Fibroblast of skin of right biceps (primary cell): ENCODE measurements at regions not wholly inside any gene's neighbourhood (a gene's known extent, or its start where the extent isn't known, plus 50 kb on each side); places are given as distances from the start of the nearest gene placed in this dataset.
"Not testable (repeated sequence)": the region's sequence is repeated elsewhere in the genome, so short reads cannot be mapped to it uniquely, and the experiment has no call there.

Experiments used
- DNase-seq: peaks from one replicate; pipeline ENCODE4 v3.0.0-alpha.2; 2013

GRCh38 chr4:187615972-187616371 lies 379.6 kb upstream of the ZFP42 start:
- no peak for DNase-seq

DNA sequence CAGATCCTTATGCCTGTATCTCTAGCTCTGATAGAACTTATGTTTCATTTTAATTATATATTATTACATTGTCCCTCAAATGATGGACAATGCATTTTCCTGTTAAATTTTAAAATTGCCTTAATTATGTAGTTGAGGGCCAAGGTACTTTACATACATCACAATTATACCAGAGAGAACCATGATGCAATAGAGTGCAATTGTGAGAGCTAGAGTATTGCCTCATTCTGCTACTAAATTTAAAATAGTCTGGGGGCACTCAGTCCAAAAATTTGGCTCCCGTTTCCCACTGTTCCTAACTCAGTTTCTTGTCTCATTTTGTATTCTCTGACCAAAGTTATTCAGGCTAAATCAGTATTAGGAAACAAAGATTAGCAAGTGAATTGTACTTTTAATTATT lies 378.5 kb upstream of the ZFP42 start:
- DNase-seq = peak; percentile 43

- DNase-seq = peak; percentile 67
These were observed 376.8 kb upstream of the ZFP42 start for GRCh38 chr4:187618701-187619281.

- DNase-seq = no peak
These were observed 376.3 kb upstream of the ZFP42 start for GRCh38 chr4:187619319-187619718.

GRCh38 chr4:187632260-187632995 lies 363.1 kb upstream of the ZFP42 start:
- no peak for DNase-seq

GRCh38 chr4:187633245-187633644 lies 362.3 kb upstream of the ZFP42 start:
- no peak for DNase-seq

DNA sequence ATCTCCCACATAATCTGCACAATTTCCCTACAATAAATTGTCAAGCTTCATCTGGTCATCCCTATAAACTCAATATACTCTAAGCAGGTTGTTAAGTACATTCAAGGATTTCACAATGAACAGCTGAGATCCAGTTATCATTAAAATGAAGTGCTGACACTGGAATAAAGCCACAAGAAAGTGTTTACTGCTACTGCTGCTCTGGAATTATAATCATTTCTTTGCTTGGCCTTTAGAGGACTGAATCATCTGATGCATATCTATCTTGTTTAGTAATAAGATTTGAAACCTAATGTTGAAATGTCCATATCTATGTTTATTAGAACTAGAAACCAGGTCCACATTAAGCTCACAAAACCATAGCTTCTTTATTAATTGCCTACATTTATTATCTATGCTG lies 338.6 kb upstream of the ZFP42 start:
- DNase-seq = peak; percentile 74

- DNase-seq = peak; percentile 25
These were observed 332.5 kb upstream of the ZFP42 start for GRCh38 chr4:187663076-187663475.

DNA sequence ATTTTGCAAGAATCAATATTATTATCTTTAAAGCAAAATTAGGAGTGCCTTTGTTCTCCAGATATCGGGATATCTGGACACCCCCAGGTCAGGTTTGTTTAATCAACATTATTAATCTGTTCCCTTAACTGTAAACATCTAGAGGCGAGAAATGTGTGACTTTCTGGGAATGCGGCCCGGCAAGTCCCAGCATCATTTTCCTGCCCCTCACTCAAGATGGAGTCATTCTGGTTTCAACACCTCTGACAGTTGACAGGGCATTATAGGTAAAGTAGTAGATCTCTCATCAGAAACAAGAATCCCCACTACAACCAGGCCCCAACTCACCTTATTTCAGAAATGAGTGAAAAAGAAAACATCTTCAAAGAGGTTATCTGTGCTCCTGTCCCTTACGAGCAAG lies 331.6 kb upstream of the ZFP42 start:
- DNase-seq = no peak

DNA sequence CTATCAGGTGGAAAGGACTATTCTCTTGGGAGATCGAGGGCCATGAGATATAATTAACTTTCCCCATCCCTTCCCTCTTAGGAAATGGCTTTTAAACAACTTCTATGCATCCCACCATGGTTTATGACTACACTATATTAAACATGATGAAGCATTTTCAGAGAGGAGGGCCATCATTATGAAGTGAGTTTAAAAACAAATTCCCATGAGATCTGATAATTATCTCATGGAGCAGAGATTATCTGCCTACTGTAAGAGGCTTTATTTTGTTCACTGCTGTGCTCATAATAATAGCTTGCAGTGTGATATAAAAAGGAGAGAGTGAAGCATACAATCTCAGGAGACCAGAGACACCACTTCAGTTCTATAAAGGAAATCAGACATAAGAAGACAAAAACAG lies 330.5 kb upstream of the ZFP42 start:
- DNase-seq = no peak

GRCh38 chr4:187666034-187666433 lies 329.5 kb upstream of the ZFP42 start:
- DNase-seq = peak; percentile 38

- DNase-seq = peak; percentile 23
These were observed 328.7 kb upstream of the ZFP42 start for GRCh38 chr4:187666697-187667494.

DNA sequence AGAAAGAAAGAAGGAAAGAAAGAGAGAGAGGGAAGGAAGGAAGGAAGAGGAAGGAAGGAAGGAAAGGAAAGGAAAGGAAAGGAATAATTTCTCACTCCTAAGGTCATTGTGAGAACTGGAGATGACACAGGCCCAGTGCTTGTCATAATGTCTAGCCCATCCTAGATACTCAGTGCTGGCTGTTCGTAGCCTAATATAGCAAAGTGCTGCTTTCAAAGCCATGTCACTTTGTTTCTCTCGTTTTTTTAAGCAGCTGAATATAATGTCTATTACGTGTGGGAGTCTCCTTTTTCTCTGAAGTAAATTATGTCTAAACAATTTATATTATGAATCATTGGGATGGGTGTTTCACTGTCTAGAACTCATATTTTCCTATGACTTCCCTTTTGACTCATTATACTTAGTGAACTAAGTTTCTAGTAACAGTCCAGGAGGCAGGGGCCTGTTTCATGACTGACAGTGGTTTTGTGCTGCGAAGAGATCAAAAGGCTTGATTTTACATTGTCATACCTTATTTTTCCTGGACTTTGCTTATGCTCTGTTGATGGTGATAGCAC lies 327.0 kb upstream of the ZFP42 start:
- DNase-seq = peak; percentile 74

GRCh38 chr4:187671521-187671920 lies 324.1 kb upstream of the ZFP42 start:
- DNase-seq = not testable (repeated sequence)

DNA sequence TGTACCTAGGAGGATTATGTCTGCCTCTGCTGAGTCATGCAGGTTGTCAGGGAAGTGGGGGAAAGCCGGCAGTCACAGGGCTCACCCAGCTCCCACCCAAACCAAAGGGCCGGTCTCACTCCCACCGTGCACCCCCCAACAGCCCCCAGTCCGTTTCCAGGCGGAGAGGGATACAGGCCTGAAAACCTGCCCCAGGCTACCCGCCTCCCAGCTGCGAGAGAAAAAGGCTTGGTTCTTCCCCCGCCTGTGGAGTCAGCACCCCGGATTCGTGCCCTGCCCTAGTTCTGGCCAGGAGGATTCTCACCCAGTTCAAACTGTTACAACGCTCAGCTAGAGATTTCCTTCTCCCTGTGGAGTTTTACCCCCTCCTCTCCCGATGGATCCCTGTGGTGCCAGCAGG lies 323.6 kb upstream of the ZFP42 start:
- not testable (repeated sequence) for DNase-seq

DNA sequence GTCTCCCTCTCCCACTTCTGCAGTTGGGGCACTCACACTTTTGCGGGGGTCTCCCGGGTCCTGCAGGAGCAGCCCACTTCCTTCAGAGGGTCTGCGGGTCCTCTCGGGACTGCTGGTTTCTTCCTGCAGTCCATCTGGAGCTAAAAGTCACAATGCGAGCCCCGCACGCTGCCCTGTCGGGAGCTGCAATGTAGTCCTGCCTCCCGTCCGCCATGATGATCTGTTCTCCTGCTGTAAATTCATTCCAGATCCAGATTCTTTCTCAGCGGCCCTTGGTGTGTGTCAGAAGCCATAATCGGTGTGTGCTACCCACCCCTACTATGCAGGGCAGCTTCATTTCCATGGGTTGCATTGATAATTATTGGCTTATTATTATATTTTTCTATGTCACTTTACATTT lies 323.0 kb upstream of the ZFP42 start:
- DNase-seq = not testable (repeated sequence)

DNA sequence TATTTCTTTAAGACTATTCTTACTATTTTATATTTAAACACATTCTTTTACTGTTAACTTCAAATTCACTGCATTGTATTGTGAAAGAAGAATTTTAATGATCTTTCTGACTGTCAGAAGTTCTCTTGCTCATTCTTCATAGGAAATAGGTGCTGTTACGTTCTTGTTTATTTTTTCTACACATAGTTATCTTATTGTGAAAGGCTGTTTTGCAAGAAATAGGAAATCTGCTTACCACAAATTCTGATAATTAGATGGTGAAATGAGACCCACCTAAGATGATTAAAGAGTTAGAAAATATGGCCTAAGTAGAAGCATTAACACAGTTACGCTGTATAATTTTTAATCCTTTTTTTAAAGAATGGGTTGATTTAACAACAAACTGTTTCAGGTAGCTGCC lies 316.1 kb upstream of the ZFP42 start:
- DNase-seq = peak; percentile 3

GRCh38 chr4:187685247-187685646 lies 310.3 kb upstream of the ZFP42 start:
- no peak for DNase-seq

DNA sequence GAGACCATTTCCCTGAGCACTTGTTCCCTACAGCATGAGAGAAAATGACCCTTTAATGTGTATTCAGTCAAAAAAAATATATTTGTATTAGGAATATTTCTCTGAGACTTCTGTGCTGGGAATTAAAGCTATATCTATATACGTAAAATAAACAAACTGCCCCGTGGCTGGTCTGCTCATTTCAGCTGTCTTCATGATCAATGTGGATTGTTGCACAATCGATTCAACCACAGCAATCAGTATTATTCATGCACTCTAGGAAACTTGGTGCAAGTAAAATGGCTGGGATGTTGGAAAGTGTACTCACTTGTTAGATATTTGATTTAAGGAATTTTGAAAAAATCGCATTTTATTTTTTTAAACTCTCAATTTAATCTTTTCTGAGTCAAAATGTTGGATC lies 307.9 kb upstream of the ZFP42 start:
- DNase-seq = peak; percentile 16

GRCh38 chr4:187692626-187693025 lies 302.9 kb upstream of the ZFP42 start:
- no peak for DNase-seq

DNA sequence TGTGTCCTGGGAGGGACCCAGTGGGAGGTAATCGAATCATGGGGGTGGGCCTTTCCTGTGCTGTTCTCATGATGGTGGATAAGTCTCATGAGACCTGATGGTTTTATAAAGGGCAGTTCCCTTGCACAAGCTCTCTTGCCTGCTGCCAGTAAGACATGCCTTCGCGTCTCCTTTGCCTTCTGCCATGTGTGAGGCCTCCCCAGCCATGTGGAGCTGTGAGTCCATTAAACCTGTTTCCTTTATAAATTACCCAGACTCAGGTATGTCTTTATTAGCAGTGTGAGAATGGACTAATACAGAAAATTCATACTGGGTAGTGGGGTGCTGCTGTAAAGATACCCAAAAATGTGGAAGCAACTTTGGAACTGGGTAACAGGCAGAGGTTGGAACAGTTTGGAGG lies 300.0 kb upstream of the ZFP42 start:
- DNase-seq = not testable (repeated sequence)

DNA sequence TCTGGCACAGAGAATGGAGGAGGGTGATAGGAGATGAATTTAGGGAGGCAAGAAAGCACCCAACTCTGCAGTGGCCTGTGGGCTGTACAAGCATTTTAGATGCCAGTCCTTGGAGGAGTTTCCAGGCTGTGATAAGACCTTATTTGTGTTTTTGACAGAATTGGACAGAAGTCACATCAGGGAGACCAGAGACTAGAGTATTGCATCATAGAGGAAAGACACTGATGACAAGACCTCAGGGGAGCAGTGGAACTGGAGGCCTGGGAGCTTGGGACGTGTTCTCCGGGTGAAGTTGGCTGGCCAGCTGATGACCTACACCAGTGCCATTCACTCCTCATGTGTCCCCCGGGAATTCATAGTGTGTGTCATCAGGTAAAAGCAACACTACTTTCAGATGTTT lies 284.0 kb upstream of the ZFP42 start:
- no peak for DNase-seq

DNA sequence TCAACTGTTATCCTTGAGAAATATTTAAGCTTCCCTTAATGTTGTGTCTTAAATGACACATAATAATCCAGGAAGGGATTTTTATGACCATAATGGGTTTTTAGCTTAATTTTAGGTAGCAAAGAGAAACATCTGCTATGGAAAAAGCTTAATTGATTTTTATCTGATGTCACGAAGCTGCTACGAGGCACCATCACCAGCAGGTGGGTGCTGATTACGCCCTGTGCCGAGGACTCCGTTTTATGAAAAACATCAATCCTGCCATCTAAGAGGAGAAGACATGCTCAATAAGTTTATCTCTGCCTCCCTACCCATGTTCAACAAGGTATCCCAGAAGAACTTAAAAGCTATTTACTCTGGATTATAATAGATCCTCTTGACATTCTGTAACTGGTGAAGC lies 280.6 kb upstream of the ZFP42 start:
- DNase-seq = no peak

DNA sequence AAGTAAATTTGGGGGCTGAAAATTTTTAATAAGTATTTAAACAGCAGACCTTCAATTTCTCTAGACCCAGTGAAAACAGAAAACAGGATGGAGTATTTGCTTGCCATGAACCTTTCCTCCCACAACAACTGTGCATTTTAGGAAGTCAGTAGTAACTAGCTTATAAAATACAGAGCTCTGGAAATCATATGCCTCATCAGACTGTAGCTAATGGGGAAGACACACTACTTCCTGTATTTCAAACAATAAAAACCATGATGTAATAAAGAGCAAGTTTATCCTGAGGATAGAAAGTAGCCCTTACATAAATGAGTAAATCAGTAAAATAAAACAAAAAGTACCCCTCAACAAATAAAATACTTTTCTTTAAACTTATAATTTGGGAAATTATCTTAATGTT lies 280.1 kb upstream of the ZFP42 start:
- no peak for DNase-seq
